Lung (tissue), 11 donors: ENCODE measurements at regions not wholly inside any gene's neighbourhood (a gene's known extent, or its start where the extent isn't known, plus 50 kb on each side); places are given as distances from the start of the nearest gene placed in this dataset.

Source experiments
- ATAC-seq: fragments of 200-7000 bp; cut with Tn5 transposase; one replicate; pipeline ENCODE4 v1.9.1; 2020; ENCODE audit warnings: moderate number of reproducible peaks; ENCODE audit not compliant: insufficient read depth, low FRiP score
- DNase-seq, 3 donors: peaks; one replicate each; pipeline ENCODE4 v3.0.0-alpha.2; 2013 to 2017
- H3K27ac ChIP-seq, 2 donors: one replicate each; pipeline ENCODE4 v1.5.1; 2013; ENCODE audit warnings: mild to moderate bottlenecking in 2 of 2, moderate library complexity in 2 of 2, control low read depth in 1 of 2, inconsistent platforms in 1 of 2, low read depth in 1 of 2, low read length in 1 of 2
- H3K27me3 ChIP-seq, 3 donors: one replicate each; pipeline ENCODE4 v1.5.1; 2013; ENCODE audit warnings: low read length in 2 of 3; ENCODE audit not compliant: control insufficient read depth in 3 of 3, insufficient read depth in 3 of 3
- H3K36me3 ChIP-seq, 4 donors: one replicate each; pipeline ENCODE4 v1.5.1; 2013; ENCODE audit warnings: low read length in 4 of 4, mild to moderate bottlenecking in 1 of 4, moderate library complexity in 1 of 4; ENCODE audit not compliant: control insufficient read depth in 4 of 4, insufficient read depth in 4 of 4
- H3K4me1 ChIP-seq, 5 donors: one replicate each; pipeline ENCODE4 v1.5.1; 2013; ENCODE audit warnings: low read length in 5 of 5, mild to moderate bottlenecking in 2 of 5, moderate library complexity in 1 of 5; ENCODE audit not compliant: control insufficient read depth in 5 of 5, insufficient read depth in 5 of 5
- H3K4me3 ChIP-seq: one replicate; pipeline ENCODE4 v1.5.1; 2013; ENCODE audit warnings: mild to moderate bottlenecking, control low read depth, moderate library complexity
- H3K9ac ChIP-seq, 2 donors: one replicate each; pipeline ENCODE4 v1.5.1; 2013; ENCODE audit warnings: low read length in 2 of 2, control low read depth in 1 of 2; ENCODE audit not compliant: insufficient read depth in 1 of 2
- H3K9me3 ChIP-seq, 4 donors: one replicate each; pipeline ENCODE4 v1.5.1; 2013; ENCODE audit warnings: low read length in 3 of 4, mild to moderate bottlenecking in 1 of 4, moderate library complexity in 1 of 4; ENCODE audit not compliant: control insufficient read depth in 4 of 4, insufficient read depth in 3 of 4
- CTCF ChIP-seq: IDR thresholded peaks from 2 replicates; pipeline ENCODE4 v1.5.1; 2012; ENCODE audit warnings: mild to moderate bottlenecking; ENCODE audit errors: control extremely low read depth, extremely low read depth
- WGBS, 2 donors: extraction: QIAGEN DNeasy Blood & Tissue Kit; methylation state at CpG; one replicate each; pipeline ENCODE4 v1.1.7; 2013; 5-methylcytosine and 5-hydroxymethylcytosine counted together
- donor health status: control.
- donor health status: control.
- donor health status: Bipolar disorder and iron deficiency.
- donor health status: healthy.
- donor health status: DM: yes; HTN: yes; CAD: no.

GRCh38 chr20:48407710-48408109 lies 420.1 kb downstream of the PREX1 start:
- WGBS, 2 donors: 75 to 78% methylated on average over 6 of the region's 6 CpGs
- DNase-seq (no peak), ATAC-seq (no peak)
- peaks cover 0 to 2% (median 0%) of the 10 kb centered on the region in 4 donors for H3K9me3 ChIP-seq
- no peaks in the 10 kb centered on the region for H3K36me3 ChIP-seq
- peaks cover 0 to 14% (median 8%) of the 10 kb centered on the region in 3 donors for H3K27me3 ChIP-seq
- no peak for TF ChIP-seq CTCF
- no peak overlapping the region for H3K27ac ChIP-seq
- no peak overlapping the region for H3K4me3 ChIP-seq
- H3K9ac ChIP-seq: no peak overlapping the region
- H3K4me1 ChIP-seq: no peaks in the 10 kb centered on the region

- no peak for ATAC-seq
- Histone ChIP-seq H3K9ac (no peak overlapping the region), H3K4me1 (no peaks in the 10 kb centered on the region), H3K9me3 (peaks cover 0 to 2% (median 0%) of the 10 kb centered on the region in 4 donors), H3K36me3 (no peaks in the 10 kb centered on the region), H3K27ac (no peak overlapping the region), H3K4me3 (no peak overlapping the region), H3K27me3 (peaks cover 0 to 11% (median 9%) of the 10 kb centered on the region in 3 donors)
- no peak for TF ChIP-seq CTCF
- no peak for DNase-seq
- WGBS, 2 donors: 83 to 95% methylated on average over 5 of the region's 5 CpGs
Observed at GRCh38 chr20:48406912-48407340, 420.9 kb downstream of the PREX1 start.

- WGBS, 2 donors: 78 to 81% methylated on average over 4 of the region's 4 CpGs
- Histone ChIP-seq H3K4me1 (no peaks in the 10 kb centered on the region), H3K27me3 (peaks cover 0 to 15% (median 13%) of the 10 kb centered on the region in 3 donors), H3K36me3 (no peaks in the 10 kb centered on the region), H3K9me3 (no peaks in the 10 kb centered on the region), H3K4me3 (no peak overlapping the region), H3K27ac (no peak overlapping the region), H3K9ac (no peak overlapping the region)
- no peak for TF ChIP-seq CTCF
- ATAC-seq (no peak), DNase-seq (no peak)
Observed at GRCh38 chr20:48406498-48406897, 421.3 kb downstream of the PREX1 start.

- TF ChIP-seq CTCF: no peak
- no peak overlapping the region for H3K9ac ChIP-seq
- H3K4me3 ChIP-seq: no peak overlapping the region
- H3K36me3 ChIP-seq: no peaks in the 10 kb centered on the region
- no peaks in the 10 kb centered on the region for H3K4me1 ChIP-seq
- DNase-seq: no peak
- no peaks in the 10 kb centered on the region for H3K9me3 ChIP-seq
- ATAC-seq: no peak
- 40 to 61% methylated on average over 13 of the region's 13 CpGs for WGBS, 2 donors
- H3K27ac ChIP-seq: no peak overlapping the region
- H3K27me3 ChIP-seq: peaks cover 0 to 21% (median 16%) of the 10 kb centered on the region in 3 donors
Observed at GRCh38 chr20:48405909-48406308, 421.9 kb downstream of the PREX1 start.
